GM12865 (cell line): ENCODE measurements at regions not wholly inside any gene's neighbourhood (a gene's known extent, or its start where the extent isn't known, plus 50 kb on each side); places are given as distances from the start of the nearest gene placed in this dataset.

ENCODE experiments used
- DNase-seq: peaks from one replicate; pipeline ENCODE4 v3.0.0; 2010; ENCODE audit warnings: low read depth
- H3K4me3 ChIP-seq: 2 replicates; pipeline ENCODE4 v1.5.1; 2011; ENCODE audit warnings: mild to moderate bottlenecking, low read depth, low read length, control low read depth
- TF ChIP-seq, protein P1 (sequence below): IDR thresholded peaks from 2 replicates; pipeline ENCODE4 v1.5.1; 2011; ENCODE audit warnings: low read length, control low read depth, low read depth, inconsistent platforms; ENCODE audit not compliant: insufficient read depth; ENCODE audit errors: missing control alignments

DNA sequence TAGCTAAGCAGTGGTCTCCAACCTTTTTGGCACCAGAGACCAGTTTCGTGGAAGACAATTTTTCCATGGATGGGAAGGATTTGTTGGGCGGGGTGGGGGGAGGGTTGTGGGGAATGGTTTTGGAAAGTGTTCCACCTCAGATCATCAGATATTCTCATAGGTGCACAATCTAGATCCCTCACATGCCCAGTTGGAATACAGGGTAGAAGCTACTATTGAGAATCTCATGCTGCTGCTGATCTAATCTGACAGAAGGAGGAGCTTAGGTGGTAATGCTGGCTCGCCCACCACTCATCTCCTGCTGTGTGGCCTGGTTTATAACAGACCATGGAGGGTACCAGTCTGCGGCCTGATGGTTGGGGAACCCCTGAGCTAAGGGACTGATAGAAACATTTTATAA is 662.7 kb upstream of the RGMB start:
- DNase-seq, result no peak
- TF ChIP-seq, protein P1, sequence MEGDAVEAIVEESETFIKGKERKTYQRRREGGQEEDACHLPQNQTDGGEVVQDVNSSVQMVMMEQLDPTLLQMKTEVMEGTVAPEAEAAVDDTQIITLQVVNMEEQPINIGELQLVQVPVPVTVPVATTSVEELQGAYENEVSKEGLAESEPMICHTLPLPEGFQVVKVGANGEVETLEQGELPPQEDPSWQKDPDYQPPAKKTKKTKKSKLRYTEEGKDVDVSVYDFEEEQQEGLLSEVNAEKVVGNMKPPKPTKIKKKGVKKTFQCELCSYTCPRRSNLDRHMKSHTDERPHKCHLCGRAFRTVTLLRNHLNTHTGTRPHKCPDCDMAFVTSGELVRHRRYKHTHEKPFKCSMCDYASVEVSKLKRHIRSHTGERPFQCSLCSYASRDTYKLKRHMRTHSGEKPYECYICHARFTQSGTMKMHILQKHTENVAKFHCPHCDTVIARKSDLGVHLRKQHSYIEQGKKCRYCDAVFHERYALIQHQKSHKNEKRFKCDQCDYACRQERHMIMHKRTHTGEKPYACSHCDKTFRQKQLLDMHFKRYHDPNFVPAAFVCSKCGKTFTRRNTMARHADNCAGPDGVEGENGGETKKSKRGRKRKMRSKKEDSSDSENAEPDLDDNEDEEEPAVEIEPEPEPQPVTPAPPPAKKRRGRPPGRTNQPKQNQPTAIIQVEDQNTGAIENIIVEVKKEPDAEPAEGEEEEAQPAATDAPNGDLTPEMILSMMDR, result no peak
- H3K4me3 ChIP-seq, result no peak overlapping the region

DNA sequence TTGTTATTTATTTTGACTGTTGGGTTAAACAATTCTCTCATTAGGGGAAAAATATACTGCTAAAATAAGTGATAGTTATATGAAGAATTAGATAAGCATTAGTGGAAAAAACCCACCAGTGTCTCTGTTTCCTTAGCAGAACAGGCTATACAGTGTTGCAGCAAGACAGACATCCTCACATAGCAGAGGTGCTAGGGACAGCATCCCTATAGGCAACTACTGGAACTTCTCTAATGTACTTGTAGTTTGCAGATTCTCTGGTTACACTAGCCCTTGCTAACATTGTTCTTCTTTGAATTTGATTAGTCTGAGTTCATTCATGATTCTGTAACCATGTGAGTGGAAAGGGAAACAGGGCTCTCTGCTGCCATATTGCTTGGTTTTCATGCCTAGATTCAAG is 661.8 kb upstream of the RGMB start:
- no peak overlapping the region for H3K4me3 ChIP-seq
- TF ChIP-seq, protein P1, result no peak
- no peak for DNase-seq

DNA sequence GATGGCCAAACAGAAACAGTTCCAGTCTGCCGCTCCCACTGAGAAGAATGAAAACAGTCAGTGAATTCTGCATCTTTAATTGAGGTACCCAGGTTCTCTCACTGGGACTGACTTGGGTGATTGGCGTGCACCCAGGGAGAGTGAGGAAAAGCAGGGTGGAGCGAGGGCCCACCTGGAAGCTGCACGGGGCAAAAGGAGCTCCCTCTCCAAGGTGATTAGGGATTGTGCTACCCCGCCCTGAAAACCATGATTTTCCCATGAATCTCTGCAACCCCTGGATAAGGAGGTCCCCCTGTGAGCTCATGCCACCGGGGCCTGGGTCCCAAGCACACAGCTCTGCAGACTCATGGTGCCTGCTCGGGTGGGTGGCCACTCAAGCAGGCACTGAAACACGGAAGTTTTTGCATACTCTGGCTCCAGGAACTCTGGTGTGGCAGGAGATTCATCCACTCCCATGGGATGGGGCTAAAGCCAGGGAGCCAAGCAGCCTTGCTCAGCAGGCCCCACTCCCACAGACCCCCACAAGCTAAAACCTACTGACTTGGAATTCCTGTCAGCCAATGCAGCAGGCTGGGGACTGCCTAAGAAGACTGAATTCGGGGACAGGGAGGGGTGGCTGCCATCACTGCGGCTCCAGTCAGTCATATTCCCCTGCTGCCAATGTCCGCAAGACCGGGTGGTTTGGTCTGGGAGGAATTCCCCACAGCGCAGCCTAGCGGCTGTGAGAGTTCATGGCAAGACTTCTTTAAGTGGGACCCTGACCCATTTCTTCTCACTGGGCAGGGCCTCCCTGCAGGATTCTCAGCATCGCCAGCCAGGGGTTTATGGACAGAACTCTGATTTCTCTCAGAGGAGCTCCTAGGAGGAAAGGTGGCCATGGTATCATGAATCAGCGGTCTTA is 652.2 kb upstream of the RGMB start:
- no peak overlapping the region for H3K4me3 ChIP-seq
- TF ChIP-seq, protein P1, result peak; percentile 5
- peak; percentile 3 for DNase-seq

DNA sequence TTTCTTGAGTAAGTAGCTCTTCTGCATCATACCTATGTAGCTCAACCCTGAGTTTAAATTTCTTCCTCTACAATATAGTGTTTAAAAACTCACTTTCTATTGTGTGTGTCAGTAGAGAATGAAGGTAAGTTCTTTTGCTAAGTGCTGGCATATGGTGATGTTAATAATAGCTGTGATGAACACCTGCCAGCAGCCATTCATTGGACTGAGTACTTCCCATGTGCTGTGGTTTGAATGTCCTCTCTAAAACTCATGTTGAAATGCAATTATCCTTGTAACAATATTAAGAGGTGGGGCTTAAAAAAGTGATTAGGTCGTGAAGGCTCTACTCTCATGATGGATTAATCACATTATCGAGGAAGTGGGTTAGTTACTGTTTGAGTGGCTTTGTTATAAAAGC is 645.2 kb upstream of the RGMB start:
- H3K4me3 ChIP-seq, result no peak overlapping the region
- TF ChIP-seq, protein P1, result no peak
- no peak for DNase-seq

DNA sequence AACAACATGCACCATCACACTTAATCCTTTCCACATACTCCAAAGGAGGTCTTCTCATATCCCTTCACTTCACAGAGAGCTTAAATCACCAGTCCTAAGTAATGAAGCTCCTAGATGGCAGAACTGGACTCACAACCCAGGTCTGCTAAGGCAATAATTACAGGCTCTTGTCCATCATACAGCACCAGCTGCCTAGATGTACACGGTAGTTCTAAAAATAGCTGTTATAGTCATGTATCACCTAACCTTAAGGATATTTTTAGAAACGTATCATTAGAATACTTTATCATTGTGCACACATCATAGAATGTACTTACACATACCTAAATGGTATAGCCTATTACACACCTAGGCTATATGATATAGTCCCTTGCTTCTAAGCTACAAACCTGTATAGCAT is 644.6 kb upstream of the RGMB start:
- no peak for DNase-seq
- TF ChIP-seq, protein P1, result no peak
- no peak overlapping the region for H3K4me3 ChIP-seq

DNA sequence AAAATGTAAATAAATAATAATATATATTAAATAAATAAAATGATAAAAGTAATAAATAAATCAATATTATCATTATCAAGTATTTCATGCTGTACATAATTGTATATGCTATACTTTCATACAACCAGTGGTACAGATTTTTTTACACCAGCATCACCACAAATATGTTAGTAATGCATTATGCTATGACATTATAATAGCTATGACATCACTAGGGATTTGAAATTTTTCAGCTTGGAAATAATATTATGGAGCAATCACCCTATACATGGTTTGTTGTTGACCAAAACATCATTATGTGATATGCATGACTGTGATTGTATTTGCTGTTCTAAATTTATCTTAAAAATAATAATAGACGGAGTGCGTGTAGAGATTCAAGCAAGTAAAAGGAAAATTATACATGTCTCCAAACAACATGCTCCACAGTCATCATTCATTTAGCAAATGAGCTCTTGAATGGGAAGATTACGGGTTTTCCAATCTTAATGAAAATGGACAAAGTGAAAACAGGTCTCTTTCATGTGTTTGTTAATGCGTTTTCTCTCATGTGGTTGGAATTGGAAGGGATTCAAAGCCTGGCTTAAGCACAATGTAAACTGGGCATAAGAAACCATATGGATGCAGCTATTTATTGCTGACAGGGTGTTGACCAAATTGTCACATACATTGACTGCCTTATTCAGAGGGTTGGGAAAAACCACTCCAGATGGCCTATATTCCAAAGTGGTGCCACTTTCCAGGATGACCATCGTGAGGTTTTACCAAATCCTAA is 643.0 kb upstream of the RGMB start:
- DNase-seq, result no peak
- no peak overlapping the region for H3K4me3 ChIP-seq
- TF ChIP-seq, protein P1, result no peak
